ENCODE measurements at regions not wholly inside any gene's neighbourhood (a gene's known extent, or its start where the extent isn't known, plus 50 kb on each side); places are given as distances from the start of the nearest gene placed in this dataset.

DNA sequence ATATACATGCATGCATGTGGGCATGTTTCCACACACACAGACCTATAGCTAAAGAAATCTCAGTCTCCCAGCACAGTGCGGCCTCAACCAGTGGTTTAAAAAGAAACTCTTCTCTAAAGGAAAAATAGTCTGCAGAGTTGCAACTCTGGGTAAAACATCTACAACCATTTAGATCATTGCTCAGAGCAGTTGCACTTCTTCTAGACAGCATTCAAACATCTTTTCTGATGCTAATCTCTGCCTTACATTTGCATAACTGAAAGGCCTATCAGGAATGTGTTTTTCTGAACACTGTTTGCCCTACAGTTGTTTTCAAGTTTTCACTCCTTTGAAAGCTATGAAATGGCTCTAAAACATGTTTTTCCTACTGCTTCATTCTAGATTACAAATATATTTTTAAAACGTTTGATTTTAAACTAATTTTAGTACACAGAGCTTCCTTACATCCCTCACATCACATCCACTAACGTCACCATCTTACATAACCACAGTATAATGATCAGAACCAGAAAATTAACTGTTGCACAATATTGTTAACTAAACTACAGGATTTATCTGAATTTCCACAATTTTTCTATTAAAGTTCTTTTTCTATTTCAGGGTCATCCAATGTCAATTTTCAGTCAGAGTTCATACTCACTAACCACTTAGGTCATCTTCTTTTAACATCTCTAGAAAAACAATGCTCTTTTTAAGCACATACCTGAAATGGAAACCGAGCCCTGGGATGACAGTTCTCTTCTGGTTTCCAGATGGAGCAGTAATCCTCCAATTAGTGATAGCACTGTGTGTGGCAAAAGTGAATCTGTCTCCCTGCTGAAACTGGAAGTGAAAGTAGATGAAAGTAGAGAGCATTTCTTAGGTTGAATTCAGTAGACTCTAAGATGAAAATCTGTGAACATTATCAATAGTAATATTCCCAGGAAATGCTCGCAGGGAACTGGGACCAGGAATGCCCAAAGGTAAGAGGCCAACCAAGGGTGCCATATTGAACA lies 501.6 kb upstream of the GCFC2 start:
- Histone ChIP-seq H3K36me3 (no peaks in the 10 kb centered on the region), H3K9me3 (no peaks in the 10 kb centered on the region), H3K4me1 (no peaks in the 10 kb centered on the region), H3K27me3 (no peaks in the 10 kb centered on the region), H3K27ac (no peak overlapping the region), H3K4me3 (no peak overlapping the region)
- DNase-seq (no peak), ATAC-seq (no peak)
- intact Hi-C loops (cut with DNase I; ENCODE audit: low total_unique reads), result no loop called here
- TF ChIP-seq, protein P1, sequence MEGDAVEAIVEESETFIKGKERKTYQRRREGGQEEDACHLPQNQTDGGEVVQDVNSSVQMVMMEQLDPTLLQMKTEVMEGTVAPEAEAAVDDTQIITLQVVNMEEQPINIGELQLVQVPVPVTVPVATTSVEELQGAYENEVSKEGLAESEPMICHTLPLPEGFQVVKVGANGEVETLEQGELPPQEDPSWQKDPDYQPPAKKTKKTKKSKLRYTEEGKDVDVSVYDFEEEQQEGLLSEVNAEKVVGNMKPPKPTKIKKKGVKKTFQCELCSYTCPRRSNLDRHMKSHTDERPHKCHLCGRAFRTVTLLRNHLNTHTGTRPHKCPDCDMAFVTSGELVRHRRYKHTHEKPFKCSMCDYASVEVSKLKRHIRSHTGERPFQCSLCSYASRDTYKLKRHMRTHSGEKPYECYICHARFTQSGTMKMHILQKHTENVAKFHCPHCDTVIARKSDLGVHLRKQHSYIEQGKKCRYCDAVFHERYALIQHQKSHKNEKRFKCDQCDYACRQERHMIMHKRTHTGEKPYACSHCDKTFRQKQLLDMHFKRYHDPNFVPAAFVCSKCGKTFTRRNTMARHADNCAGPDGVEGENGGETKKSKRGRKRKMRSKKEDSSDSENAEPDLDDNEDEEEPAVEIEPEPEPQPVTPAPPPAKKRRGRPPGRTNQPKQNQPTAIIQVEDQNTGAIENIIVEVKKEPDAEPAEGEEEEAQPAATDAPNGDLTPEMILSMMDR (IDR thresholded peaks at IDR 0.05 in 4 of 5, conservative IDR thresholded peaks at IDR 0.05 in 1 of 5), result no peak
- TF ChIP-seq POLR2A (IDR thresholded peaks at IDR 0.05), result no peak
- in situ Hi-C loops (cut with MboI; ENCODE audit: low sequenced_read_pairs in 4 of 4), result no loop called here

GRCh38 chr2:76210551-76210950 lies 499.8 kb upstream of the GCFC2 start:
- Histone ChIP-seq H3K4me1 (no peaks in the 10 kb centered on the region), H3K4me3 (no peak overlapping the region), H3K27ac (no peak overlapping the region), H3K36me3 (no peaks in the 10 kb centered on the region), H3K9me3 (no peaks in the 10 kb centered on the region), H3K27me3 (no peaks in the 10 kb centered on the region)
- intact Hi-C loops (cut with DNase I; ENCODE audit: low total_unique reads), result no loop called here
- TF ChIP-seq POLR2A (IDR thresholded peaks at IDR 0.05), result no peak
- TF ChIP-seq, protein P1 (IDR thresholded peaks at IDR 0.05 in 4 of 5, conservative IDR thresholded peaks at IDR 0.05 in 1 of 5), result no peak
- in situ Hi-C loops (cut with MboI; ENCODE audit: low sequenced_read_pairs in 4 of 4), result no loop called here
- no peak for DNase-seq
- ATAC-seq, result no peak

DNA sequence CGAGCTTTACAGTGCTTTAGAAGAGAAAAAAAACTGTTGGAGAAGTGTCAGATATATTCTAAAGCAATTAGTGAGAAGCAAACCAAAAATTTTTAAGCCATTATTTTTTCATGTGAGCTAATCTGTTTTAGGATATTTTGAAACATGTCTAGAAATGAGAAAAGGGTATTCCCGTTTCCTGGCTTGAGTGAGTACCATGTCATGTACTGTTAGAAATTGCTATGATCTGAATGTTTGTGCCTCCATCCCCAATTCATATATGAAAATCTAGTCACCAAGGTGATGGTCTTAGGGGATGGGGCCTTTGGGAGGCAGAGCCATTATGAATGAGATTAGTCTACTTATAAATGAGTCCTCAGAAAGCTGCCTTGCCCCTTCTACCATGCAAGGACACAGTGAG lies 493.3 kb upstream of the GCFC2 start:
- intact Hi-C loops (cut with DNase I; ENCODE audit: low total_unique reads) (no loop called here), in situ Hi-C loops (cut with MboI; ENCODE audit: low sequenced_read_pairs in 4 of 4) (no loop called here)
- no peak for DNase-seq
- ATAC-seq, result no peak
- no peak overlapping the region for H3K4me3 ChIP-seq
- H3K27ac ChIP-seq, result no peak overlapping the region
- H3K4me1 ChIP-seq, result no peaks in the 10 kb centered on the region
- no peaks in the 10 kb centered on the region for H3K9me3 ChIP-seq
- no peaks in the 10 kb centered on the region for H3K27me3 ChIP-seq
- no peaks in the 10 kb centered on the region for H3K36me3 ChIP-seq
- no peak for TF ChIP-seq POLR2A (IDR thresholded peaks at IDR 0.05)
- TF ChIP-seq, protein P1 (IDR thresholded peaks at IDR 0.05 in 4 of 5, conservative IDR thresholded peaks at IDR 0.05 in 1 of 5), result no peak

- no peak for DNase-seq
- no peak overlapping the region for H3K4me3 ChIP-seq
- no peaks in the 10 kb centered on the region for H3K4me1 ChIP-seq
- intact Hi-C loops (cut with DNase I; ENCODE audit: low total_unique reads), result no loop called here
- no peaks in the 10 kb centered on the region for H3K36me3 ChIP-seq
- in situ Hi-C loops (cut with MboI; ENCODE audit: low sequenced_read_pairs in 4 of 4), result no loop called here
- no peaks in the 10 kb centered on the region for H3K27me3 ChIP-seq
- ATAC-seq, result no peak
- no peaks in the 10 kb centered on the region for H3K9me3 ChIP-seq
- TF ChIP-seq POLR2A (IDR thresholded peaks at IDR 0.05), result no peak
- TF ChIP-seq, protein P1 (IDR thresholded peaks at IDR 0.05 in 4 of 5, conservative IDR thresholded peaks at IDR 0.05 in 1 of 5), result no peak
- no peak overlapping the region for H3K27ac ChIP-seq
Observed at GRCh38 chr2:76202866-76203265, 492.2 kb upstream of the GCFC2 start.
